ENCODE measurements at regions not wholly inside any gene's neighbourhood (a gene's known extent, or its start where the extent isn't known, plus 50 kb on each side); places are given as distances from the start of the nearest gene placed in this dataset.

DNA sequence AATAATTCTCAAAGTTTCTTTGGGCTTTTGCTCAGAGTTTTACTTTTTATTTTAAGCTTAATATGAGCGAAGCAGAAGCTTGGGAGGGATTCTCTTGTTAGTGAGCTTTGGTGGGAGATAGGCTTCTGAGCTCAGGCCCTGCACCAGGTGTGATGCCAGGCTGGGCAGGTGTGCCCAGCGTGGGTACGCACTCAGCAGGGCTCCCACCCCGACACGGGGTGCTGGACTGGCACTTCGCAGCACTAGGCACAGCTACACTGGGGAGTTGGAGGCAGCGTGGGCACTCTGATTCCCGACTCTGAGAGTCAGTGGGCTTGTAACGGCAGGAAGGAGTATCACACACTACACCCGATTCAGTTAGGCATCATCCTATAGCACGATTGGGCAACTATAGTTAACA lies 244.0 kb downstream of the KLF13 start:
- H3K27ac ChIP-seq (ENCODE audit: low read depth, low read length) = no peak overlapping the region
- peaks cover 4% of the 10 kb centered on the region for H3K9me3 ChIP-seq (ENCODE audit: control insufficient read depth, insufficient read depth, low read length)
- POLR2A ChIA-PET = no interaction called here
- H3K27me3 ChIP-seq (ENCODE audit: control insufficient read depth, insufficient read depth, low read length) = no peaks in the 10 kb centered on the region
- no peak for TF ChIP-seq CTCF (IDR thresholded peaks at IDR 0.05; ENCODE audit: low read depth, low read length)
- CTCF ChIA-PET = interaction anchor here (0.9 to 2.1 kb wide), 4 partner anchors 10 to 335 kb away, joined by 3 to 8 read pairs (median 3); no protein-coding TSS in a partner anchor
- H3K4me3 ChIP-seq (ENCODE audit: low read depth, low read length) = no peak overlapping the region
- no peak for DNase-seq (ENCODE audit: low read depth, low spot score)

- H3K27me3 ChIP-seq (ENCODE audit: control insufficient read depth, insufficient read depth, low read length) = no peaks in the 10 kb centered on the region
- peaks cover 4% of the 10 kb centered on the region for H3K9me3 ChIP-seq (ENCODE audit: control insufficient read depth, insufficient read depth, low read length)
- peak; percentile 63 for TF ChIP-seq CTCF (IDR thresholded peaks at IDR 0.05; ENCODE audit: low read depth, low read length)
- CTCF ChIA-PET = interaction anchor here (0.6 to 2.1 kb wide), 13 partner anchors 10 to 411 kb away, joined by 3 to 9 read pairs (median 5); partner anchors contain the start of gene OTUD7A
- no peak overlapping the region for H3K4me3 ChIP-seq (ENCODE audit: low read depth, low read length)
- H3K27ac ChIP-seq (ENCODE audit: low read depth, low read length) = no peak overlapping the region
- POLR2A ChIA-PET = no interaction called here
- no peak for DNase-seq (ENCODE audit: low read depth, low spot score)
Measured at GRCh38 chr15:31571676-31572075, 245.0 kb downstream of the KLF13 start.

DNA sequence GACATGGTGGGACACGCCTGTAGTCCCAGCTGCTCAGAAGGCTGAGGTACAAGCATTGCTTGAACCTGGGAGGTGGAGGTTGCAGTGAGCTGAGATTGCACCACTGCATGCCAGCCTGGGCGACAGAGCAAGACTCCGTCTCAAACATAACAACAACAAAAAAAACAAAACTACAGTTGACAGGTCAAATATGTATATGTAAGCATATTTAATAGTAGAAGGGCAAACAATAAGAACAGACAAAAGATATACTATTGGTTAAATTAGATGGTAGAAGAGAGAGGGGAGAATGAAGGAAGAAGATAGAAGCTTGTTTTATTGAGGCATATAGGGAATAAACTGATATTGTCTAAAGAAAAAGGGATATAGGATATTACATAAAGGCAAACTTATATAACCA lies 247.1 kb downstream of the KLF13 start:
- no peak for DNase-seq (ENCODE audit: low read depth, low spot score)
- Histone ChIP-seq H3K4me3 (ENCODE audit: low read depth, low read length) (no peak overlapping the region), H3K27ac (ENCODE audit: low read depth, low read length) (no peak overlapping the region), H3K27me3 (ENCODE audit: control insufficient read depth, insufficient read depth, low read length) (no peaks in the 10 kb centered on the region), H3K9me3 (ENCODE audit: control insufficient read depth, insufficient read depth, low read length) (peaks cover 1% of the 10 kb centered on the region)
- no peak for TF ChIP-seq CTCF (IDR thresholded peaks at IDR 0.05; ENCODE audit: low read depth, low read length)
- POLR2A ChIA-PET = no interaction called here
- CTCF ChIA-PET = no interaction called here

- CTCF ChIA-PET = no interaction called here
- H3K9me3 ChIP-seq (ENCODE audit: control insufficient read depth, insufficient read depth, low read length) = no peaks in the 10 kb centered on the region; the same call in 1 of the 2 replicates
- no peak overlapping the region for H3K4me3 ChIP-seq (ENCODE audit: low read depth, low read length)
- POLR2A ChIA-PET = no interaction called here
- no peak overlapping the region for H3K27ac ChIP-seq (ENCODE audit: low read depth, low read length)
- H3K27me3 ChIP-seq (ENCODE audit: control insufficient read depth, insufficient read depth, low read length) = no peaks in the 10 kb centered on the region
- no peak for DNase-seq (ENCODE audit: low read depth, low spot score)
- no peak for TF ChIP-seq CTCF (IDR thresholded peaks at IDR 0.05; ENCODE audit: low read depth, low read length)
Measured at GRCh38 chr15:31574766-31575165, 248.1 kb downstream of the KLF13 start.

DNA sequence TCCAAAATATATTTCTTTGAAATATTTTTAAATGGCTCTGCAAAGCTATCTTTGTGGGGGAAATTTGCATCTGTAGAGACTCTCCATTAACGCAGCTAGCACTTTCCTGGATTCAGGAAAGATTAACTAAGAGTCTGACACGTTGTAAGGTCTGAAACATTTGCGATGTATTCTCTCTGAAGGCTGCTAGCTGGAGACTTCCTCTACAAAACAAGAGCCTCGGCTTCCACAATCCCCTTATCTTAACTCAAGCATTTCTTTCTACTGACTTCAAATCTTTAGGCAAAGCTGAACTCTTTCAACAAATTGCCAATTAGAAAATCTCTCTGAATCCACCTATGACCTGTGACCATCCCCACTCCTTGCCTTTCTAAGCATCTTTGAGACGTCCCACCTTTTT lies 250.5 kb downstream of the KLF13 start:
- no peak for TF ChIP-seq CTCF (IDR thresholded peaks at IDR 0.05; ENCODE audit: low read depth, low read length)
- ChIA-PET CTCF (no interaction called here), POLR2A (interaction anchor here (0.6 kb wide), 1 partner anchor 11 kb away, joined by 5 read pairs; no protein-coding TSS in a partner anchor)
- Histone ChIP-seq H3K4me3 (ENCODE audit: low read depth, low read length) (no peak overlapping the region), H3K27ac (ENCODE audit: low read depth, low read length) (no peak overlapping the region), H3K27me3 (ENCODE audit: control insufficient read depth, insufficient read depth, low read length) (no peaks in the 10 kb centered on the region), H3K9me3 (ENCODE audit: control insufficient read depth, insufficient read depth, low read length) (peaks cover 9% of the 10 kb centered on the region; the same call in 1 of the 2 replicates)
- DNase-seq (ENCODE audit: low read depth, low spot score) = no peak
